ENCODE measurements at regions not wholly inside any gene's neighbourhood (a gene's known extent, or its start where the extent isn't known, plus 50 kb on each side); places are given as distances from the start of the nearest gene placed in this dataset.

DNA sequence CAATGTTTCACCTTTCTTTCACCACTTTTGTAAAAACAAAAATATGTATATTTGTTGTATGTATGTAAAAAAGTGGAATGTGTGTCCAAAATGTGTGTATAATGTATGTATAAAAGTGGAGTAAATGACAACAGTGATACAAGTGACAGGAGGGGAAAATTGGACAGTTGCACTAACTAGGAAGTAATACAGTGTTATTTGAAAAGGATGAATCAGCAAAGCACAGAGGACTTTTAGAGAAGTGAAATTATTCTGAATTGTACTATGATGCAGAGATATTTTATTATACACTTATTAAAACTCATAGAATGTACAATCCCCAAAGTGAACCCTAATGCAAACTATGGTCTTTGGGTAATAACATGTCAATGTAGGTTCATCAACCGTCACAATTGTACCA lies 331.3 kb upstream of the CNTNAP5 start:
- ATAC-seq (peak in 1 of 4 donors; percentile 22), DNase-seq (no peak)
- no peaks in the 10 kb centered on the region for H3K9me3 ChIP-seq
- H3K4me3 ChIP-seq, result no peak overlapping the region
- intact Hi-C loops (cut with DNase I), result no loop called here
- TF ChIP-seq, protein P1, sequence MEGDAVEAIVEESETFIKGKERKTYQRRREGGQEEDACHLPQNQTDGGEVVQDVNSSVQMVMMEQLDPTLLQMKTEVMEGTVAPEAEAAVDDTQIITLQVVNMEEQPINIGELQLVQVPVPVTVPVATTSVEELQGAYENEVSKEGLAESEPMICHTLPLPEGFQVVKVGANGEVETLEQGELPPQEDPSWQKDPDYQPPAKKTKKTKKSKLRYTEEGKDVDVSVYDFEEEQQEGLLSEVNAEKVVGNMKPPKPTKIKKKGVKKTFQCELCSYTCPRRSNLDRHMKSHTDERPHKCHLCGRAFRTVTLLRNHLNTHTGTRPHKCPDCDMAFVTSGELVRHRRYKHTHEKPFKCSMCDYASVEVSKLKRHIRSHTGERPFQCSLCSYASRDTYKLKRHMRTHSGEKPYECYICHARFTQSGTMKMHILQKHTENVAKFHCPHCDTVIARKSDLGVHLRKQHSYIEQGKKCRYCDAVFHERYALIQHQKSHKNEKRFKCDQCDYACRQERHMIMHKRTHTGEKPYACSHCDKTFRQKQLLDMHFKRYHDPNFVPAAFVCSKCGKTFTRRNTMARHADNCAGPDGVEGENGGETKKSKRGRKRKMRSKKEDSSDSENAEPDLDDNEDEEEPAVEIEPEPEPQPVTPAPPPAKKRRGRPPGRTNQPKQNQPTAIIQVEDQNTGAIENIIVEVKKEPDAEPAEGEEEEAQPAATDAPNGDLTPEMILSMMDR (IDR thresholded peaks at IDR 0.05), result no peak
- no peak for TF ChIP-seq POLR2A (IDR thresholded peaks at IDR 0.05)
- no peak overlapping the region for H3K27ac ChIP-seq
- no peaks in the 10 kb centered on the region for H3K4me1 ChIP-seq
- no peaks in the 10 kb centered on the region for H3K36me3 ChIP-seq
- 46% methylated on average over 1 of the region's 1 CpG for WGBS (ENCODE audit: insufficient coverage, low coverage, low lambda C conversion rate, missing lambda C conversion rate)
- H3K27me3 ChIP-seq, result no peaks in the 10 kb centered on the region

DNA sequence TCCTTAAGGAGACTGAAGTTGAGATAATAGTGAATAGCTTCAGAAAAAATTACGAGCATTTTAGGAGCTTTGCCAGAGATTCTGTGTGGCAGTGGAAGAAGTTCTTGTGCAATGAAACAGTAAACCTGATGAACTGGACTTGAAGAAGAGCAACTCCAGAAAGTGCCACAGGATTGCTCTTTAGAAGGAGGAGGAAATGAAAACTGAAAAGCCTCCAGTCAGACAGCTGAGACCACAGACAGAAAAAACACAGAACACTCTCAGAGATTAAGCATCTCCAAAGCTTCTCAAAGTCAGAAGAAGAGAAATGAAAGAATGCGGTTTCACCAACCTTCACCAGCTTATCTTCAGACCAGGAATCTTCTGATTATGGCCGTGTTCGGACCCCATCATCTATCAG lies 329.7 kb upstream of the CNTNAP5 start:
- DNase-seq (no peak), ATAC-seq (no peak)
- intact Hi-C loops (cut with DNase I), result no loop called here
- Histone ChIP-seq H3K27me3 (no peaks in the 10 kb centered on the region), H3K36me3 (no peaks in the 10 kb centered on the region), H3K27ac (no peak overlapping the region), H3K9me3 (no peaks in the 10 kb centered on the region), H3K4me1 (no peaks in the 10 kb centered on the region), H3K4me3 (no peak overlapping the region)
- TF ChIP-seq, protein P1 (IDR thresholded peaks at IDR 0.05), result no peak
- TF ChIP-seq POLR2A (IDR thresholded peaks at IDR 0.05), result no peak
- WGBS (ENCODE audit: insufficient coverage, low coverage, low lambda C conversion rate, missing lambda C conversion rate), result 50% methylated on average over 4 of the region's 4 CpGs

GRCh38 chr2:123696021-123696420 lies 329.1 kb upstream of the CNTNAP5 start:
- no peak overlapping the region for H3K27ac ChIP-seq
- no peaks in the 10 kb centered on the region for H3K27me3 ChIP-seq
- intact Hi-C loops (cut with DNase I), result no loop called here
- ATAC-seq (no peak), DNase-seq (no peak)
- H3K9me3 ChIP-seq, result no peaks in the 10 kb centered on the region
- H3K4me3 ChIP-seq, result no peak overlapping the region
- no peak for TF ChIP-seq POLR2A (IDR thresholded peaks at IDR 0.05)
- TF ChIP-seq, protein P1 (IDR thresholded peaks at IDR 0.05), result no peak
- no peaks in the 10 kb centered on the region for H3K4me1 ChIP-seq
- no peaks in the 10 kb centered on the region for H3K36me3 ChIP-seq
- WGBS (ENCODE audit: insufficient coverage, low coverage, low lambda C conversion rate, missing lambda C conversion rate), result 28% methylated on average over 4 of the region's 4 CpGs

DNA sequence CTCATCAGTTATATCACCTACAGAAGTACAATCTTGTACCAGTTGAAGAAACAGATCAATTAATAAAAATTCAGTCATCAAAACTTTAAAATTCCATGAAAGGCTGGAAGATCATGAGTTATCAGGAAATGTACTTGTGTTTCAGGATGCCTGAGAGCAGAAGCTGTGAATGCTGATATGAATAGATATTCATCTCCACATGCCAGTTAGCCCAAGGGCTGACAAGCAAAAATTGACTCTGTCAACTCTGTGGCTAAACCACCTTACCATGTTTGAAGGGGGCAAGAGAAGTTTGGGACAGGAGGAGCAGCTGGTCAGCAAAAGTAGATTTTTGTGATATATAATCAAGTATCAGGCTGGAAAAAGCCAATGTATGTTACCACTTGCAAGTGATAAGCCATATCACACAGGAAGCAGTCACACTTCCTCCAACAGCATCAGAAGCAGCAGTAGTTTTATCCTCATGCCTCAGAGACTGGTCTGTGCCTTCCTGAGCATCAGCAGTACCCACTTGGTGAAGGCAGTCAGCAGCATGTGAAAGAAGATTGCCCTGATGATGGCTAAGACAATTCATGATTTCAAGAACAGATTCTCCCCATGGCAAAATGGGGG lies 328.2 kb upstream of the CNTNAP5 start:
- intact Hi-C loops (cut with DNase I), result no loop called here
- TF ChIP-seq POLR2A (IDR thresholded peaks at IDR 0.05), result no peak
- TF ChIP-seq, protein P1 (IDR thresholded peaks at IDR 0.05), result no peak
- no peak for DNase-seq

GRCh38 chr2:123715467-123715982 lies 309.6 kb upstream of the CNTNAP5 start:
- ATAC-seq (no peak), DNase-seq (no peak)
- intact Hi-C loops (cut with DNase I), result no loop called here
- H3K4me1 ChIP-seq, result no peaks in the 10 kb centered on the region
- WGBS (ENCODE audit: insufficient coverage, low coverage, low lambda C conversion rate, missing lambda C conversion rate), result 74% methylated on average over 3 of the region's 3 CpGs
- no peak for TF ChIP-seq POLR2A (IDR thresholded peaks at IDR 0.05)
- TF ChIP-seq, protein P1 (IDR thresholded peaks at IDR 0.05), result no peak
- H3K27me3 ChIP-seq, result no peaks in the 10 kb centered on the region
- no peaks in the 10 kb centered on the region for H3K36me3 ChIP-seq
- H3K27ac ChIP-seq, result no peak overlapping the region
- H3K9me3 ChIP-seq, result no peaks in the 10 kb centered on the region
- no peak overlapping the region for H3K4me3 ChIP-seq

More for the DNA sequence above, 328.2 kb upstream of the CNTNAP5 start:
- Histone ChIP-seq H3K27ac (no peak overlapping the region), H3K9me3 (no peaks in the 10 kb centered on the region), H3K4me3 (no peak overlapping the region), H3K36me3 (no peaks in the 10 kb centered on the region), H3K4me1 (no peaks in the 10 kb centered on the region), H3K27me3 (no peaks in the 10 kb centered on the region)
- no peak for ATAC-seq

Measured in right lobe of liver (tissue), 6 donors.